OCI-LY7 (cell line): ENCODE measurements at regions not wholly inside any gene's neighbourhood (a gene's known extent, or its start where the extent isn't known, plus 50 kb on each side); places are given as distances from the start of the nearest gene placed in this dataset.

Experiments used
- BruUV-seq: library from RNA; stranded (reverse); fragments of 400-500 nt; replicated peaks from 2 replicates; lab custom pipeline; 2021; lab: Mats Ljungman, UMichigan
- CTCF ChIA-PET: fragments of 300-600 bp; sonication (Branson Sonifier 250); formaldehyde crosslinking; loops from one replicate; lab custom pipeline; 2022; ENCODE audit warnings: antibody characterized with exemption; ENCODE audit not compliant: unreplicated experiment; lab: Charles Lee
- POLR2A ChIA-PET: fragments of 300-600 bp; sonication (Branson Sonifier 250); formaldehyde crosslinking; loops from one replicate; lab custom pipeline; 2022; ENCODE audit warnings: antibody characterized with exemption; lab: Charles Lee
- DNase-seq: peaks from one replicate; pipeline ENCODE4 v3.0.0-alpha.2; 2015; ENCODE audit warnings: low spot score
- H2AFZ ChIP-seq: fragments of 200-600 bp; sonication (generic), shearing (Covaris generic); 2 replicates; pipeline ENCODE4 v1.6.1; 2014; ENCODE audit warnings: mild to moderate bottlenecking, antibody characterized with exemption, low read length, moderate library complexity
- H3K27ac ChIP-seq: fragments of 200-600 bp; sonication (generic); 2 replicates; pipeline ENCODE4 v1.5.1; 2014; ENCODE audit warnings: mixed run types, low read depth, mild to moderate bottlenecking, moderate library complexity, low read length, inconsistent platforms; ENCODE audit not compliant: poor library complexity, severe bottlenecking
- H3K36me3 ChIP-seq: fragments of 200-600 bp; sonication (generic); 2 replicates; pipeline ENCODE4 v1.6.1; 2014; ENCODE audit warnings: mild to moderate bottlenecking, antibody characterized with exemption, low read length, moderate library complexity, mixed read lengths; ENCODE audit not compliant: insufficient read depth
- H3K4me1 ChIP-seq: fragments of 200-600 bp; sonication (generic); 2 replicates; pipeline ENCODE4 v1.5.1; 2014; ENCODE audit warnings: mild to moderate bottlenecking, low read length; ENCODE audit not compliant: insufficient read depth, poor library complexity, severe bottlenecking
- H3K4me2 ChIP-seq: fragments of 200-600 bp; sonication (generic); 2 replicates; pipeline ENCODE4 v1.6.1; 2014; ENCODE audit warnings: mild to moderate bottlenecking, low read length
- H3K4me3 ChIP-seq: fragments of 200-600 bp; sonication (generic); 2 replicates; pipeline ENCODE4 v1.5.1; 2014; ENCODE audit warnings: mild to moderate bottlenecking, low read depth, low read length; ENCODE audit not compliant: poor library complexity, severe bottlenecking
- H3K79me2 ChIP-seq: fragments of 200-600 bp; sonication (generic); 2 replicates; pipeline ENCODE4 v1.6.1; 2016; ENCODE audit warnings: low read depth, mild to moderate bottlenecking, low read length, moderate library complexity, mixed read lengths; ENCODE audit not compliant: insufficient read depth
- H3K9me2 ChIP-seq: fragments of 200-600 bp; sonication (generic); 2 replicates; pipeline ENCODE4 v1.6.1; 2016; ENCODE audit warnings: mild to moderate bottlenecking, low read length, mixed read lengths; ENCODE audit not compliant: insufficient read depth
- H3K9me3 ChIP-seq: fragments of 200-600 bp; sonication (generic); 2 replicates; pipeline ENCODE4 v1.6.1; 2014; ENCODE audit warnings: mild to moderate bottlenecking, mixed run types, low read length, mixed read lengths
- H4K20me1 ChIP-seq: fragments of 200-600 bp; sonication (generic); 2 replicates; pipeline ENCODE4 v1.6.1; 2014; ENCODE audit warnings: mild to moderate bottlenecking, antibody characterized with exemption, low read length, moderate library complexity, mixed read lengths; ENCODE audit not compliant: insufficient read depth
- EZH2phosphoT487 ChIP-seq: fragments of 200-600 bp; sonication (generic); IDR thresholded peaks from 2 replicates; pipeline ENCODE4 v1.6.1; 2018; ENCODE audit warnings: low read depth, borderline replicate concordance, mild to moderate bottlenecking, mixed run types, antibody characterized with exemption, low read length, moderate library complexity, mixed read lengths
- intact Hi-C: fragments of 100-400 bp; cut with micrococcal nuclease; formaldehyde crosslinking; loops from one replicate; pipeline ENCODE4 v1.10.0; 2022; ENCODE audit not compliant: unreplicated experiment
- TF ChIP-seq, protein P1 (sequence below): fragments of 200-600 bp; sonication (generic); conservative IDR thresholded peaks from 2 replicates; pipeline ENCODE4 v1.5.1; 2014; ENCODE audit warnings: mild to moderate bottlenecking, antibody characterized with exemption, low read length, moderate library complexity, mixed read lengths

DNA sequence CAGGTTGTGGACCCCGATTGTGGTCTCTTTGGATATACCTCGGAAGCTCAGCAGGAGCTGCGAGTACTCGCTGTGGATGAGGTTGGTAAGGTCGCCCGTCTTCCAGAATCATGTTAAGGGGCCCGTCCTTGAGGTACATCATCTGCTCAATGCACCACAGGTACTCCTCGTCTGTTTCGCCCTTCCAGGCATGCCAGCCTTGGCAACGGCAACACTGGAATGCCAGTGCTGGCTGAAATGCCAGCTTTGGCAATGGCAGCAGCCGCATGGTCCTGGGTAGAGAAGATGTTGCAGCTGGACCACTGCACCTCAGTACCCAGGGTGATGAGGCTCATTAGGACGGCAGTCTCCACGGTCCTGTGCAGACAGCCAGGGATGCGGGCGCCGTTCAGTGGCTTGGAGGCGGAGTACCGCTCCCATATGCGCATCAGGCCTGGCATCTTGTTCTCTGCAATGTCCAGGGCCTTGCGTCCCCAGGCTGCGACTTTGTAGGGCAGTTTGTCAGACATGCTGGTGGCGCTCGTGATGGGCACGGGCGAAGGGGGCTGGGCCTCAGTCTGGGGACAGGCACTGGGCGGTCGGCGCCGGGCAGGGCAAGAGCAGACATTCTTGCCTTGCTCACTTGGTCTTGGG is 122.2 kb upstream of the NXPH2 start:
- Histone ChIP-seq H3K27ac (no peak overlapping the region), H3K9me3 (no peaks in the 10 kb centered on the region), H3K4me1 (no peaks in the 10 kb centered on the region), H3K9me2 (no peaks in the 10 kb centered on the region), H2AFZ (no peak overlapping the region), H3K79me2 (no peaks in the 10 kb centered on the region), H3K36me3 (no peaks in the 10 kb centered on the region), H4K20me1 (no peaks in the 10 kb centered on the region), H3K4me2 (no peak overlapping the region), H3K4me3 (no peak overlapping the region)
- ChIA-PET CTCF (no interaction called here), POLR2A (no interaction called here)
- intact Hi-C loops: no loop called here
- no peak for DNase-seq
- no peak for TF ChIP-seq EZH2phosphoT487
- TF ChIP-seq, protein P1, sequence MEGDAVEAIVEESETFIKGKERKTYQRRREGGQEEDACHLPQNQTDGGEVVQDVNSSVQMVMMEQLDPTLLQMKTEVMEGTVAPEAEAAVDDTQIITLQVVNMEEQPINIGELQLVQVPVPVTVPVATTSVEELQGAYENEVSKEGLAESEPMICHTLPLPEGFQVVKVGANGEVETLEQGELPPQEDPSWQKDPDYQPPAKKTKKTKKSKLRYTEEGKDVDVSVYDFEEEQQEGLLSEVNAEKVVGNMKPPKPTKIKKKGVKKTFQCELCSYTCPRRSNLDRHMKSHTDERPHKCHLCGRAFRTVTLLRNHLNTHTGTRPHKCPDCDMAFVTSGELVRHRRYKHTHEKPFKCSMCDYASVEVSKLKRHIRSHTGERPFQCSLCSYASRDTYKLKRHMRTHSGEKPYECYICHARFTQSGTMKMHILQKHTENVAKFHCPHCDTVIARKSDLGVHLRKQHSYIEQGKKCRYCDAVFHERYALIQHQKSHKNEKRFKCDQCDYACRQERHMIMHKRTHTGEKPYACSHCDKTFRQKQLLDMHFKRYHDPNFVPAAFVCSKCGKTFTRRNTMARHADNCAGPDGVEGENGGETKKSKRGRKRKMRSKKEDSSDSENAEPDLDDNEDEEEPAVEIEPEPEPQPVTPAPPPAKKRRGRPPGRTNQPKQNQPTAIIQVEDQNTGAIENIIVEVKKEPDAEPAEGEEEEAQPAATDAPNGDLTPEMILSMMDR: no peak
- no TSS peak for BruUV-seq

DNA sequence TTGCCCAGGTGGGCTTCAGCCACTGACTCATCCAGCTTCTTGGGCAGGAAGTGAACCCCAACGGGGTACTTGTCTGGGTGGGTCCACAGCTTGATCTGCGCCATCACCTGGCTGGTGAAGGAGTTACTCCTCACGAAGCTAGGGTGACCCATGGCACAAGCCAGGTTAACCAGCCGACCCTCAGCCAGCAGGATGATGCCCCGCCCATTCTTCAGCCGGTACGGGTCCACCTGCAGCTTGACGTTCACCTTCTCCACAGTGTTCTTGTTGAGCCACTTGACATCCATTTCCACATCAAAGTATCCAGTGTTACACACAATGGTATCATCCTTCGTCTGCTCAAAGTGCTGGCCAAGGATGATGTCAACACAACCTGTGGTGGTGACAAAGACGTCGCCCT is 121.3 kb upstream of the NXPH2 start:
- no peaks in the 10 kb centered on the region for H4K20me1 ChIP-seq
- no peaks in the 10 kb centered on the region for H3K36me3 ChIP-seq
- intact Hi-C loops: no loop called here
- H2AFZ ChIP-seq: no peak overlapping the region
- H3K4me3 ChIP-seq: no peak overlapping the region
- BruUV-seq: no TSS peak
- no peaks in the 10 kb centered on the region for H3K79me2 ChIP-seq
- POLR2A ChIA-PET: no interaction called here
- TF ChIP-seq, protein P1: no peak
- no peak for DNase-seq
- H3K9me3 ChIP-seq: no peaks in the 10 kb centered on the region
- no peak overlapping the region for H3K27ac ChIP-seq
- CTCF ChIA-PET: no interaction called here
- no peaks in the 10 kb centered on the region for H3K4me1 ChIP-seq
- H3K4me2 ChIP-seq: no peak overlapping the region
- H3K9me2 ChIP-seq: no peaks in the 10 kb centered on the region

DNA sequence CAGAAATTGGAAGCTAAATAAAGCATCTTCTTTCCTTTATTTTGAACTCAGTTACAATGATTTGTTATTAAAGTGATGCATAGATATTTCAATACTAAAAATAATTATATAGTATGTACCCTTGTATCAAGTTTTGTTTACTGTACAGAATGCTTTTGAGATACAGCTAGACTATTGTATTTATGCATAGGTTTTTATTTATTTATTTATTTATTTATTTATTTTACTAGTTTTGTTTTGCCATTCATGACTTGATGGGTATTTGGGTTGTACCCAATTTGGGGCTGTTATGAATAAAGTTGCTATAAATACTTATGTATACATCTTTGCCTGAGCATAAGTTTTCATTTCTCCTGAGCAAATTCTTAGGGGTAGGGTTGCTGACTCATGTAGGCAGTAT is 118.7 kb upstream of the NXPH2 start:
- no peaks in the 10 kb centered on the region for H3K79me2 ChIP-seq
- H3K9me3 ChIP-seq: no peaks in the 10 kb centered on the region
- no peaks in the 10 kb centered on the region for H3K4me1 ChIP-seq
- H2AFZ ChIP-seq: no peak overlapping the region
- H4K20me1 ChIP-seq: no peaks in the 10 kb centered on the region
- no peak for DNase-seq
- no peak overlapping the region for H3K4me2 ChIP-seq
- no peaks in the 10 kb centered on the region for H3K9me2 ChIP-seq
- H3K4me3 ChIP-seq: no peak overlapping the region
- CTCF ChIA-PET: no interaction called here
- no TSS peak for BruUV-seq
- POLR2A ChIA-PET: no interaction called here
- TF ChIP-seq, protein P1: no peak
- no peak for TF ChIP-seq EZH2phosphoT487
- no peak overlapping the region for H3K27ac ChIP-seq
- intact Hi-C loops: no loop called here
- H3K36me3 ChIP-seq: no peaks in the 10 kb centered on the region
